Left ventricle myocardium inferior (tissue), 1 donor: ENCODE measurements at regions not wholly inside any gene's neighbourhood (a gene's known extent, or its start where the extent isn't known, plus 50 kb on each side); places are given as distances from the start of the nearest gene placed in this dataset.

ENCODE experiments used
- DNase-seq: peaks from one replicate; pipeline ENCODE4 v3.0.0-alpha.2; 2020
- H3K27ac ChIP-seq: fragments of 200-600 bp; replicated peaks from 2 replicates; pipeline ENCODE4 v1.8.0; 2021
- H3K27me3 ChIP-seq: fragments of 200-600 bp; 2 replicates; pipeline ENCODE4 v1.8.0; 2021; ENCODE audit warnings: low read depth
- H3K36me3 ChIP-seq: fragments of 200-600 bp; 2 replicates; pipeline ENCODE4 v1.8.0; 2021
- H3K4me1 ChIP-seq: fragments of 200-600 bp; 2 replicates; pipeline ENCODE4 v1.8.0; 2021
- H3K4me3 ChIP-seq: fragments of 200-600 bp; 2 replicates; pipeline ENCODE4 v1.8.0; 2021; ENCODE audit warnings: mild to moderate bottlenecking, moderate library complexity
- H3K9me3 ChIP-seq: fragments of 200-600 bp; replicated peaks from 2 replicates; pipeline ENCODE4 v1.8.0; 2021
- CTCF ChIP-seq: fragments of 200-600 bp; IDR thresholded peaks from 2 replicates; pipeline ENCODE4 v1.8.0; 2021; ENCODE audit warnings: antibody characterized with exemption, mild to moderate bottlenecking, borderline replicate concordance
- intact Hi-C: fragments of 100-400 bp; cut with micrococcal nuclease; formaldehyde crosslinking; loops from one replicate; pipeline ENCODE4 v1.11.0; 2022
- donor health status: DM: no; HTN: yes; CAD: no; lungs with severe emphysema.

GRCh38 chr9:126270556-126270955 lies 56.1 kb upstream of the MVB12B start:
- intact Hi-C loops = no loop called here
- DNase-seq = no peak
- peaks cover 46% of the 10 kb centered on the region for H3K27me3 ChIP-seq
- TF ChIP-seq CTCF = no peak
- H3K9me3 ChIP-seq = peaks cover 12% of the 10 kb centered on the region
- H3K4me1 ChIP-seq = no peaks in the 10 kb centered on the region
- no peak overlapping the region for H3K4me3 ChIP-seq
- H3K27ac ChIP-seq = no peak overlapping the region
- no peaks in the 10 kb centered on the region for H3K36me3 ChIP-seq

GRCh38 chr9:126275386-126276001 lies 51.1 kb upstream of the MVB12B start:
- H3K4me1 ChIP-seq = no peaks in the 10 kb centered on the region
- TF ChIP-seq CTCF = no peak
- peaks cover 11% of the 10 kb centered on the region for H3K27me3 ChIP-seq
- H3K36me3 ChIP-seq = no peaks in the 10 kb centered on the region
- no peak for DNase-seq
- intact Hi-C loops = no loop called here
- H3K4me3 ChIP-seq = no peak overlapping the region
- H3K9me3 ChIP-seq = peaks cover 23% of the 10 kb centered on the region
- H3K27ac ChIP-seq = no peak overlapping the region

GRCh38 chr9:126276056-126276728 lies 50.4 kb upstream of the MVB12B start:
- no peak for DNase-seq
- intact Hi-C loops = no loop called here
- no peak for TF ChIP-seq CTCF
- Histone ChIP-seq H3K36me3 (no peaks in the 10 kb centered on the region), H3K4me1 (no peaks in the 10 kb centered on the region), H3K27me3 (peaks cover 9% of the 10 kb centered on the region), H3K27ac (no peak overlapping the region), H3K9me3 (peaks cover 23% of the 10 kb centered on the region), H3K4me3 (no peak overlapping the region)
